Neural cell (in vitro differentiated cells): ENCODE measurements at regions not wholly inside any gene's neighbourhood (a gene's known extent, or its start where the extent isn't known, plus 50 kb on each side); places are given as distances from the start of the nearest gene placed in this dataset.

Experiments used
- H2AFZ ChIP-seq: fragments of 200-600, 300-800 bp; sonication (generic), shearing (Covaris generic); 2 replicates; pipeline ENCODE4 v1.6.0; 2014; ENCODE audit warnings: low read depth, mild to moderate bottlenecking, antibody characterized with exemption, low read length, moderate library complexity
- H3F3A ChIP-seq: fragments of 200-600 bp; shearing (Covaris generic); 2 replicates; pipeline ENCODE4 v1.6.1; 2016; ENCODE audit warnings: mild to moderate bottlenecking, moderate library complexity, mixed read lengths, antibody characterized with exemption, low read length; ENCODE audit not compliant: insufficient read depth, poor library complexity, severe bottlenecking
- H3K27ac ChIP-seq: fragments of 200-600, 300-800 bp; sonication (generic), shearing (Covaris generic); 2 replicates; pipeline ENCODE4 v1.5.1; 2014; ENCODE audit warnings: mild to moderate bottlenecking, low read length, moderate library complexity
- H3K27me3 ChIP-seq: fragments of 300-800, 200-600 bp; sonication (generic), shearing (Covaris generic); 2 replicates; pipeline ENCODE4 v1.6.0; 2014; ENCODE audit warnings: mild to moderate bottlenecking, low read depth, low read length, moderate library complexity; ENCODE audit not compliant: insufficient read depth
- H3K36me3 ChIP-seq: fragments of 300-800, 200-600 bp; sonication (generic), shearing (Covaris generic); 2 replicates; pipeline ENCODE4 v1.5.1; 2014; ENCODE audit warnings: mild to moderate bottlenecking, antibody characterized with exemption, low read length, moderate library complexity; ENCODE audit not compliant: insufficient read depth
- H3K4me2 ChIP-seq: fragments of 300-800, 200-600 bp; sonication (generic), shearing (Covaris generic); 2 replicates; pipeline ENCODE4 v1.6.0; 2014; ENCODE audit warnings: mild to moderate bottlenecking, low read length
- H3K4me3 ChIP-seq: fragments of 300-800, 200-600 bp; sonication (generic), shearing (Covaris generic); 2 replicates; pipeline ENCODE4 v1.5.1; 2014; ENCODE audit warnings: mild to moderate bottlenecking, low read length, moderate library complexity
- H3K79me2 ChIP-seq: fragments of 200-600 bp; shearing (Covaris generic); replicated peaks from 2 replicates; pipeline ENCODE4 v1.6.0; 2014; ENCODE audit warnings: mild to moderate bottlenecking, low read length, moderate library complexity; ENCODE audit not compliant: insufficient read depth
- H3K9ac ChIP-seq: fragments of 300-800, 200-600 bp; sonication (generic), shearing (Covaris generic); 2 replicates; pipeline ENCODE4 v1.6.1; 2016; ENCODE audit warnings: mild to moderate bottlenecking, low read length, mixed read lengths
- H3K9me2 ChIP-seq: fragments of 200-600 bp; shearing (Covaris generic); 2 replicates; pipeline ENCODE4 v1.6.1; 2016; ENCODE audit warnings: mild to moderate bottlenecking, low read length, mixed read lengths; ENCODE audit not compliant: insufficient read depth
- H3K9me3 ChIP-seq: fragments of 200-600, 300-800 bp; sonication (generic), shearing (Covaris generic); 2 replicates; pipeline ENCODE4 v1.6.1; 2016; ENCODE audit warnings: mild to moderate bottlenecking, mixed run types, low read length, moderate library complexity, mixed read lengths
- H4K20me1 ChIP-seq: fragments of 200-600 bp; shearing (Covaris generic); 2 replicates; pipeline ENCODE4 v1.6.1; 2016; ENCODE audit warnings: mild to moderate bottlenecking, mixed run types; ENCODE audit not compliant: insufficient read depth
- EP300 ChIP-seq: fragments of 450-650 bp; conservative IDR thresholded peaks from 2 replicates; pipeline ENCODE4 v1.6.1; 2014; ENCODE audit warnings: antibody characterized with exemption, mild to moderate bottlenecking, moderate library complexity; ENCODE audit not compliant: poor library complexity, severe bottlenecking
- EZH2 ChIP-seq: fragments of 200-600, 300-800 bp; shearing (Covaris generic), sonication (generic); IDR thresholded peaks from 2 replicates; pipeline ENCODE4 v1.6.1; 2014; ENCODE audit warnings: antibody characterized with exemption, low read length, borderline replicate concordance, mild to moderate bottlenecking; ENCODE audit not compliant: insufficient read depth, poor library complexity, severe bottlenecking
- MXI1 ChIP-seq: fragments of 450-650 bp; conservative IDR thresholded peaks from 2 replicates; pipeline ENCODE4 v1.6.1; 2014; ENCODE audit warnings: antibody characterized with exemption, mild to moderate bottlenecking; ENCODE audit not compliant: poor library complexity, severe bottlenecking
- POLR2AphosphoS5 ChIP-seq: IDR thresholded peaks from 2 replicates; pipeline ENCODE4 v1.6.1; 2012
- RAD21 ChIP-seq: fragments of 450-650 bp; conservative IDR thresholded peaks from 2 replicates; pipeline ENCODE4 v1.6.1; 2014; ENCODE audit warnings: antibody characterized with exemption, mild to moderate bottlenecking, moderate library complexity
- SMC3 ChIP-seq: fragments of 450-650 bp; conservative IDR thresholded peaks from 2 replicates; pipeline ENCODE4 v1.6.1; 2014; ENCODE audit warnings: antibody characterized with exemption, mild to moderate bottlenecking, moderate library complexity; ENCODE audit not compliant: poor library complexity
- TAF1 ChIP-seq: IDR thresholded peaks from 2 replicates; pipeline ENCODE4 v1.6.1; 2012; ENCODE audit warnings: low read depth
- TF ChIP-seq, protein P1 (sequence below): IDR thresholded peaks from 2 replicates; pipeline ENCODE4 v1.6.1; 2012; ENCODE audit warnings: borderline replicate concordance
- TF ChIP-seq, protein P2 (sequence below): fragments of 450-650 bp; IDR thresholded peaks from 2 replicates; pipeline ENCODE4 v1.5.1; 2014; ENCODE audit warnings: antibody characterized with exemption, mild to moderate bottlenecking, moderate library complexity; ENCODE audit not compliant: poor library complexity, severe bottlenecking

DNA sequence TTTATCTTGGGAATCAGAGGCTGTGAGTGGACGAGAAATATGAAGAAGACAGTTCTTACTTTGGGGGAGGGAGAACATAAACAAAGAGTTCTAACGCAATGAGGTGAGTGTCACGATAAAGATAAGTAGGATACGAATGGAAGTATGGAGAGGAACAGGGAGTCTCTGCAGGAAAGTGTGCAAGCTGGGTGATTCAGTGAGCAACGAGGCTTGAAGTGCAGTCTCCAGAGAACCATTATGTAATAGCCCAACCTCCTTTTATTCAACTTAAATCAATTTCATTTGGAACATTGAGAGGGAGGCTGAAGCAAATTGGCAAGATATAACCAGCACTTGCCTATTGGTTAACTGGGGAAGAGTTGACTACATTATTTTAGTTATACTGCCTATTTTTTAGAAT, 99.3 kb upstream of the PLD5 start:
- no peak overlapping the region for H3K4me2 ChIP-seq
- TF ChIP-seq SMC3 (no peak), POLR2AphosphoS5 (no peak), TAF1 (no peak)
- no peaks in the 10 kb centered on the region for H3K9me3 ChIP-seq
- no peaks in the 10 kb centered on the region for H3K9me2 ChIP-seq
- H2AFZ ChIP-seq: no peak overlapping the region
- no peak overlapping the region for H3K27ac ChIP-seq
- H3K36me3 ChIP-seq: no peaks in the 10 kb centered on the region
- H4K20me1 ChIP-seq: no peaks in the 10 kb centered on the region
- H3K4me3 ChIP-seq: no peak overlapping the region
- H3K9ac ChIP-seq: no peak overlapping the region
- H3K79me2 ChIP-seq: no peaks in the 10 kb centered on the region
- no peaks in the 10 kb centered on the region for H3K27me3 ChIP-seq
- H3F3A ChIP-seq: no peaks in the 10 kb centered on the region

DNA sequence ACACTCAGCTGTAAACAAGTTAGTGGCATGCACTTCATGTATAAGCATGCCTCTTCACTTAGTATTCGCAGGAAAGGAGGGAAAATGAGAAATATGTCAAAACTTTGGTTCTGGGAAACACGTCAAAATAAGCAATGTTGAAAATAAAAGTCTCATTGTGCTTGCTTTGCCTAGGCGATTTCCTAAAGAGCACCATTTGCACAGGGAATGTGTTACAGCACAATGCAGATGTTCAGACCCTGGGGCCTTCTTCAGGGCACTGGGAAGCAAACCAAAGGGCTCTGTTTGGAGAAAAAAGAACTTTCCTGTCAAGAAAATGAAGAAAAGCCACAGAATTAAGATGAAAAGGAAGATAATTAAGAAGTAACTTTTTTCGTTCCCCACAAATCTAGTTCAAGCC, 98.6 kb upstream of the PLD5 start:
- Histone ChIP-seq H3K4me2 (no peak overlapping the region), H2AFZ (no peak overlapping the region), H3F3A (no peaks in the 10 kb centered on the region), H3K79me2 (no peaks in the 10 kb centered on the region), H4K20me1 (no peaks in the 10 kb centered on the region), H3K9ac (no peak overlapping the region), H3K27ac (no peak overlapping the region), H3K27me3 (no peaks in the 10 kb centered on the region), H3K9me3 (no peaks in the 10 kb centered on the region), H3K9me2 (no peaks in the 10 kb centered on the region), H3K4me3 (no peak overlapping the region), H3K36me3 (no peaks in the 10 kb centered on the region)
- no peak for TF ChIP-seq SMC3
- TF ChIP-seq EP300: no peak
- no peak for TF ChIP-seq EZH2
- no peak for TF ChIP-seq TAF1
- no peak for TF ChIP-seq POLR2AphosphoS5
- TF ChIP-seq RAD21: no peak
- TF ChIP-seq, protein P1, sequence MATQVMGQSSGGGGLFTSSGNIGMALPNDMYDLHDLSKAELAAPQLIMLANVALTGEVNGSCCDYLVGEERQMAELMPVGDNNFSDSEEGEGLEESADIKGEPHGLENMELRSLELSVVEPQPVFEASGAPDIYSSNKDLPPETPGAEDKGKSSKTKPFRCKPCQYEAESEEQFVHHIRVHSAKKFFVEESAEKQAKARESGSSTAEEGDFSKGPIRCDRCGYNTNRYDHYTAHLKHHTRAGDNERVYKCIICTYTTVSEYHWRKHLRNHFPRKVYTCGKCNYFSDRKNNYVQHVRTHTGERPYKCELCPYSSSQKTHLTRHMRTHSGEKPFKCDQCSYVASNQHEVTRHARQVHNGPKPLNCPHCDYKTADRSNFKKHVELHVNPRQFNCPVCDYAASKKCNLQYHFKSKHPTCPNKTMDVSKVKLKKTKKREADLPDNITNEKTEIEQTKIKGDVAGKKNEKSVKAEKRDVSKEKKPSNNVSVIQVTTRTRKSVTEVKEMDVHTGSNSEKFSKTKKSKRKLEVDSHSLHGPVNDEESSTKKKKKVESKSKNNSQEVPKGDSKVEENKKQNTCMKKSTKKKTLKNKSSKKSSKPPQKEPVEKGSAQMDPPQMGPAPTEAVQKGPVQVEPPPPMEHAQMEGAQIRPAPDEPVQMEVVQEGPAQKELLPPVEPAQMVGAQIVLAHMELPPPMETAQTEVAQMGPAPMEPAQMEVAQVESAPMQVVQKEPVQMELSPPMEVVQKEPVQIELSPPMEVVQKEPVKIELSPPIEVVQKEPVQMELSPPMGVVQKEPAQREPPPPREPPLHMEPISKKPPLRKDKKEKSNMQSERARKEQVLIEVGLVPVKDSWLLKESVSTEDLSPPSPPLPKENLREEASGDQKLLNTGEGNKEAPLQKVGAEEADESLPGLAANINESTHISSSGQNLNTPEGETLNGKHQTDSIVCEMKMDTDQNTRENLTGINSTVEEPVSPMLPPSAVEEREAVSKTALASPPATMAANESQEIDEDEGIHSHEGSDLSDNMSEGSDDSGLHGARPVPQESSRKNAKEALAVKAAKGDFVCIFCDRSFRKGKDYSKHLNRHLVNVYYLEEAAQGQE: no peak
- no peak for TF ChIP-seq MXI1
- TF ChIP-seq, protein P2, sequence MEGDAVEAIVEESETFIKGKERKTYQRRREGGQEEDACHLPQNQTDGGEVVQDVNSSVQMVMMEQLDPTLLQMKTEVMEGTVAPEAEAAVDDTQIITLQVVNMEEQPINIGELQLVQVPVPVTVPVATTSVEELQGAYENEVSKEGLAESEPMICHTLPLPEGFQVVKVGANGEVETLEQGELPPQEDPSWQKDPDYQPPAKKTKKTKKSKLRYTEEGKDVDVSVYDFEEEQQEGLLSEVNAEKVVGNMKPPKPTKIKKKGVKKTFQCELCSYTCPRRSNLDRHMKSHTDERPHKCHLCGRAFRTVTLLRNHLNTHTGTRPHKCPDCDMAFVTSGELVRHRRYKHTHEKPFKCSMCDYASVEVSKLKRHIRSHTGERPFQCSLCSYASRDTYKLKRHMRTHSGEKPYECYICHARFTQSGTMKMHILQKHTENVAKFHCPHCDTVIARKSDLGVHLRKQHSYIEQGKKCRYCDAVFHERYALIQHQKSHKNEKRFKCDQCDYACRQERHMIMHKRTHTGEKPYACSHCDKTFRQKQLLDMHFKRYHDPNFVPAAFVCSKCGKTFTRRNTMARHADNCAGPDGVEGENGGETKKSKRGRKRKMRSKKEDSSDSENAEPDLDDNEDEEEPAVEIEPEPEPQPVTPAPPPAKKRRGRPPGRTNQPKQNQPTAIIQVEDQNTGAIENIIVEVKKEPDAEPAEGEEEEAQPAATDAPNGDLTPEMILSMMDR: no peak
